Mesenchymal stem cell (in vitro differentiated cells and primary cell): ENCODE measurements at regions not wholly inside any gene's neighbourhood (a gene's known extent, or its start where the extent isn't known, plus 50 kb on each side); places are given as distances from the start of the nearest gene placed in this dataset.

Experiments
- DNase-seq: peaks from one replicate; pipeline ENCODE4 v3.0.0-alpha.2; 2013
- H2AFZ ChIP-seq: one replicate; pipeline ENCODE4 v1.6.1; 2013; ENCODE audit warnings: low read depth, mild to moderate bottlenecking, control low read depth, inconsistent platforms, low read length, moderate library complexity
- H2AK5ac ChIP-seq: 2 replicates; pipeline ENCODE4 v1.6.1; 2013; ENCODE audit warnings: low read length, moderate library complexity, mild to moderate bottlenecking, inconsistent platforms; ENCODE audit not compliant: severe bottlenecking
- H2BK120ac ChIP-seq: one replicate; pipeline ENCODE4 v1.6.1; 2013; ENCODE audit warnings: low read depth, mild to moderate bottlenecking, inconsistent platforms, low read length, moderate library complexity
- H2BK12ac ChIP-seq, 2 experiments: one replicate each; pipeline ENCODE4 v1.6.1; 2013; ENCODE audit warnings: inconsistent platforms in 2 of 2, low read length in 2 of 2, mild to moderate bottlenecking in 2 of 2, moderate library complexity in 2 of 2, control low read depth in 1 of 2
- H2BK15ac ChIP-seq: one replicate; pipeline ENCODE4 v1.6.1; 2013; ENCODE audit warnings: mild to moderate bottlenecking, low read depth, inconsistent platforms; ENCODE audit not compliant: poor library complexity, severe bottlenecking
- H2BK5ac ChIP-seq: 2 replicates; pipeline ENCODE4 v1.6.1; 2013; ENCODE audit warnings: low read depth, mild to moderate bottlenecking, low read length, control low read depth, inconsistent platforms; ENCODE audit not compliant: poor library complexity, severe bottlenecking
- H3K14ac ChIP-seq, 2 experiments: one replicate each; pipeline ENCODE4 v1.6.1; 2013; ENCODE audit warnings: inconsistent platforms in 2 of 2, low read length in 2 of 2, control low read depth in 1 of 2, mild to moderate bottlenecking in 1 of 2, moderate library complexity in 1 of 2
- H3K18ac ChIP-seq, 2 experiments: one replicate each; pipeline ENCODE4 v1.6.1; 2013; ENCODE audit warnings: inconsistent platforms in 2 of 2, low read length in 2 of 2, control low read depth in 1 of 2, low read depth in 1 of 2, mild to moderate bottlenecking in 1 of 2
- H3K23ac ChIP-seq, 2 experiments: one replicate each; pipeline ENCODE4 v1.6.1; 2013; ENCODE audit warnings: inconsistent platforms in 2 of 2, low read length in 2 of 2, mild to moderate bottlenecking in 2 of 2, moderate library complexity in 2 of 2, control low read depth in 1 of 2
- H3K27ac ChIP-seq: 2 replicates; pipeline ENCODE4 v1.5.1; 2013; ENCODE audit warnings: mild to moderate bottlenecking, moderate library complexity, low read length, control low read depth, inconsistent platforms; ENCODE audit not compliant: poor library complexity, severe bottlenecking
- H3K27me3 ChIP-seq, 2 experiments: 2 replicates each; pipeline versions ENCODE4 v1.6.1 to v1.7.0; 2013; ENCODE audit warnings: low read length in 2 of 2, mild to moderate bottlenecking in 2 of 2, moderate library complexity in 2 of 2, control low read depth in 1 of 2, inconsistent platforms in 1 of 2; ENCODE audit not compliant: control insufficient read depth in 1 of 2, insufficient read depth in 1 of 2
- H3K36me3 ChIP-seq, 2 experiments: 2 replicates each; pipeline versions ENCODE4 v1.6.1 to v1.7.0; 2013; ENCODE audit warnings: low read length in 2 of 2, control low read depth in 1 of 2, inconsistent platforms in 1 of 2, low read depth in 1 of 2, mild to moderate bottlenecking in 1 of 2; ENCODE audit not compliant: insufficient read depth in 2 of 2, control insufficient read depth in 1 of 2
- H3K4ac ChIP-seq, 2 experiments: one replicate each; pipeline ENCODE4 v1.6.1; 2013; ENCODE audit warnings: inconsistent platforms in 2 of 2, low read length in 2 of 2, mild to moderate bottlenecking in 2 of 2, moderate library complexity in 2 of 2, control low read depth in 1 of 2, low read depth in 1 of 2
- H3K4me1 ChIP-seq: 2 replicates; pipeline ENCODE4 v1.6.1; 2013; ENCODE audit warnings: low read depth, low read length, control low read depth; ENCODE audit not compliant: control insufficient read depth, insufficient read depth
- H3K4me2 ChIP-seq: 2 replicates; pipeline ENCODE4 v1.6.1; 2013; ENCODE audit warnings: low read length, mild to moderate bottlenecking, inconsistent platforms; ENCODE audit not compliant: poor library complexity, severe bottlenecking
- H3K4me3 ChIP-seq, 2 experiments: 2 replicates each; pipeline versions ENCODE4 v1.5.1 to v1.7.0; 2013; ENCODE audit warnings: low read length in 2 of 2, mild to moderate bottlenecking in 2 of 2, control low read depth in 1 of 2, low read depth in 1 of 2; ENCODE audit not compliant: insufficient read depth in 1 of 2
- H3K79me1 ChIP-seq: replicated peaks from 2 replicates; pipeline ENCODE4 v1.6.1; 2013; ENCODE audit warnings: mild to moderate bottlenecking, control low read depth, low read length, inconsistent platforms; ENCODE audit not compliant: poor library complexity, severe bottlenecking
- H3K9ac ChIP-seq: 2 replicates; pipeline ENCODE4 v1.7.0; 2013; ENCODE audit warnings: mild to moderate bottlenecking, low read length, moderate library complexity
- H3K9me3 ChIP-seq: 2 replicates; pipeline ENCODE4 v1.7.0; 2013; ENCODE audit warnings: mild to moderate bottlenecking, low read length; ENCODE audit not compliant: control insufficient read depth
- H4K8ac ChIP-seq: one replicate; pipeline ENCODE4 v1.6.1; 2013; ENCODE audit warnings: inconsistent platforms, mild to moderate bottlenecking, low read length, moderate library complexity
- H4K91ac ChIP-seq: one replicate; pipeline ENCODE4 v1.6.1; 2013; ENCODE audit warnings: mild to moderate bottlenecking, low read length, inconsistent platforms
- WGBS: methylation state at CpG from one replicate; pipeline ENCODE4 v1.1.7; 2013; ENCODE audit warnings: mixed read lengths; 5-methylcytosine and 5-hydroxymethylcytosine counted together

GRCh38 chr9:88738709-88739108 lies 203.7 kb downstream of the NXNL2 start:
- no peak overlapping the region for H3K4me3 ChIP-seq
- no peak overlapping the region for H3K27ac ChIP-seq
- no peak overlapping the region for H3K14ac ChIP-seq
- H2AFZ ChIP-seq = no peak overlapping the region
- no peak overlapping the region for H2BK15ac ChIP-seq
- H3K4me2 ChIP-seq = no peak overlapping the region
- H3K79me1 ChIP-seq = no peaks in the 10 kb centered on the region
- H4K91ac ChIP-seq = no peak overlapping the region
- H3K36me3 ChIP-seq = no peaks in the 10 kb centered on the region
- no peaks in the 10 kb centered on the region for H3K27me3 ChIP-seq
- H2BK5ac ChIP-seq = no peak overlapping the region
- H3K18ac ChIP-seq = peak overlapping the region in 1 of 2 experiments; percentile 23
- H3K4ac ChIP-seq = no peak overlapping the region
- DNase-seq = peak; percentile 41
- H3K4me1 ChIP-seq = peaks cover 1% of the 10 kb centered on the region
- no peak overlapping the region for H4K8ac ChIP-seq
- H2BK120ac ChIP-seq = no peak overlapping the region
- no peak overlapping the region for H3K9ac ChIP-seq
- H3K9me3 ChIP-seq = no peaks in the 10 kb centered on the region
- H2AK5ac ChIP-seq = no peak overlapping the region
- H3K23ac ChIP-seq = no peak overlapping the region
- H2BK12ac ChIP-seq = peak overlapping the region; percentile 2 to 90
- 100% methylated on average over 2 of the region's 3 CpGs for WGBS

- no peak for DNase-seq
- Histone ChIP-seq H4K91ac (no peak overlapping the region), H2BK12ac (peak overlapping the region in 1 of 2 experiments; percentile 75), H2AFZ (no peak overlapping the region), H3K9ac (no peak overlapping the region), H3K27ac (no peak overlapping the region), H3K79me1 (no peaks in the 10 kb centered on the region), H2BK5ac (no peak overlapping the region), H2BK15ac (peak overlapping the region; percentile 77), H3K27me3 (no peaks in the 10 kb centered on the region), H3K14ac (no peak overlapping the region), H3K18ac (no peak overlapping the region), H4K8ac (no peak overlapping the region), H3K4me3 (no peak overlapping the region), H3K4me1 (no peaks in the 10 kb centered on the region), H3K4ac (no peak overlapping the region), H3K4me2 (no peak overlapping the region), H2BK120ac (peak overlapping the region; percentile 62), H3K9me3 (no peaks in the 10 kb centered on the region), H3K36me3 (no peaks in the 10 kb centered on the region), H3K23ac (no peak overlapping the region), H2AK5ac (no peak overlapping the region)
- WGBS = 93% methylated on average over 2 of the region's 2 CpGs
Observed at GRCh38 chr9:88739373-88739772, 204.4 kb downstream of the NXNL2 start.

- Histone ChIP-seq H3K27ac (no peak overlapping the region), H2AFZ (no peak overlapping the region), H3K79me1 (no peaks in the 10 kb centered on the region), H3K4me1 (peaks cover 3% of the 10 kb centered on the region), H3K14ac (no peak overlapping the region), H3K4me3 (no peak overlapping the region), H3K4ac (no peak overlapping the region), H2BK12ac (peak overlapping the region; percentile 33 to 85), H3K36me3 (no peaks in the 10 kb centered on the region), H4K91ac (no peak overlapping the region), H2BK15ac (no peak overlapping the region), H3K18ac (peak overlapping the region in 1 of 2 experiments; percentile 49), H3K9ac (no peak overlapping the region), H3K4me2 (no peak overlapping the region), H3K27me3 (no peaks in the 10 kb centered on the region), H2AK5ac (no peak overlapping the region), H3K23ac (no peak overlapping the region), H2BK120ac (no peak overlapping the region), H2BK5ac (no peak overlapping the region), H4K8ac (peak overlapping the region; percentile 9), H3K9me3 (no peaks in the 10 kb centered on the region)
- over 99% methylated on average over 7 of the region's 7 CpGs for WGBS
- DNase-seq = no peak
Observed at GRCh38 chr9:88740844-88741243, 205.9 kb downstream of the NXNL2 start.

- 67% methylated on average over 2 of the region's 3 CpGs for WGBS
Observed at GRCh38 chr9:88741335-88741734, 206.4 kb downstream of the NXNL2 start.

More at GRCh38 chr9:88741335-88741734, 206.4 kb downstream of the NXNL2 start:
- no peak overlapping the region for H3K23ac ChIP-seq
- no peak overlapping the region for H3K14ac ChIP-seq
- peak overlapping the region; percentile 39 for H2BK120ac ChIP-seq
- no peak for DNase-seq
- H2AK5ac ChIP-seq = no peak overlapping the region
- peak overlapping the region in 1 of 2 experiments; percentile 2 for H3K18ac ChIP-seq
- no peak overlapping the region for H3K4ac ChIP-seq
- H3K4me3 ChIP-seq = no peak overlapping the region
- H3K27me3 ChIP-seq = no peaks in the 10 kb centered on the region
- H3K36me3 ChIP-seq = no peaks in the 10 kb centered on the region
- no peaks in the 10 kb centered on the region for H3K79me1 ChIP-seq
- H2BK12ac ChIP-seq = peak overlapping the region; percentile 13 to 85
- no peaks in the 10 kb centered on the region for H3K9me3 ChIP-seq
- no peak overlapping the region for H2BK5ac ChIP-seq
- H2BK15ac ChIP-seq = no peak overlapping the region
- peak overlapping the region; percentile 70 for H4K91ac ChIP-seq
- H3K9ac ChIP-seq = no peak overlapping the region
- H2AFZ ChIP-seq = no peak overlapping the region
- no peak overlapping the region for H3K27ac ChIP-seq
- no peak overlapping the region for H3K4me2 ChIP-seq
- H3K4me1 ChIP-seq = peaks cover 3% of the 10 kb centered on the region
- peak overlapping the region; percentile 59 for H4K8ac ChIP-seq
